Sigmoid colon (tissue), 4 donors: ENCODE measurements at regions not wholly inside any gene's neighbourhood (a gene's known extent, or its start where the extent isn't known, plus 50 kb on each side); places are given as distances from the start of the nearest gene placed in this dataset.

Experiments used
- EP300 ChIP-seq, 4 donors: sonication (generic); formaldehyde crosslinking; IDR thresholded peaks; one replicate each; pipeline ENCODE4 v1.6.1; 2017; ENCODE audit warnings: antibody characterized with exemption in 4 of 4
- TF ChIP-seq, protein P1 (sequence below), 4 experiments: fragments of 450-650 bp in 3 of 4; fragments of 200-600 bp in 1 of 4; IDR thresholded peaks; one replicate each; pipeline ENCODE4 v1.5.1; 2016 to 2019; ENCODE audit warnings: antibody characterized with exemption in 4 of 4, mild to moderate bottlenecking in 3 of 4, moderate library complexity in 2 of 4

DNA sequence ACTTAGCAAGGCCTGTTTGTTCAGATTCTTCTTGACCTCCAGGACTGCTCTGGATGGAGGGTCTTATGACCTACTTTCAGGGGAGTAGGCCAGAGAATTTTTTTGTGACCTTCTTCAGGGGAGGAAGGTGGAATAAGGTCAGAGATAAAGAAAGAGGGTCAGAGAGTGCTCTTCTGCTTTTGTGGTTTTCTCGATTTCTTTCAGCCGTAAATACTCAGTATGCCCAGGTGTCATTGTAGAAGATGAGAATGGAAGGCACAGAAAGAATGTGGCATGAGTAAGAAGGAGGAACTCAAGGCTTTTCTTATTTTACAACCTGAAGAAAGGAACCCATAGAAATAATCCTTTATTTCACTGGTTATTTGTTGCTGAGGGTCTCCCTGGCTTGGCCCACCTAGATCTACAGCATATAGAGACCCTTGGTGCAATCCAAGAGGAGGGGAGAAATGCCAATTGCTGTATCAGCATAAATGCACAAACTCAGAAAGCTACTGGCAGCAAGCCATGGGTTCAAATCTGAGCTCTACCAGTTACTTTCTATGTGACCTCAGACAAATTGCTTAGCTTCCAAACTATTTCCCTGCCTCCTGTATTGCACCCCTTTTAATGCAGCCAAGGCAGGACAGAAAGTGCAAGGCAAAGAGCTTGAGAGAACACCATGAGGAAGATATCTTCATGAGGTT is 68.0 kb downstream of the OLIG3 start:
- TF ChIP-seq EP300 (IDR thresholded peaks at IDR 0.05): no peak
- TF ChIP-seq, protein P1, sequence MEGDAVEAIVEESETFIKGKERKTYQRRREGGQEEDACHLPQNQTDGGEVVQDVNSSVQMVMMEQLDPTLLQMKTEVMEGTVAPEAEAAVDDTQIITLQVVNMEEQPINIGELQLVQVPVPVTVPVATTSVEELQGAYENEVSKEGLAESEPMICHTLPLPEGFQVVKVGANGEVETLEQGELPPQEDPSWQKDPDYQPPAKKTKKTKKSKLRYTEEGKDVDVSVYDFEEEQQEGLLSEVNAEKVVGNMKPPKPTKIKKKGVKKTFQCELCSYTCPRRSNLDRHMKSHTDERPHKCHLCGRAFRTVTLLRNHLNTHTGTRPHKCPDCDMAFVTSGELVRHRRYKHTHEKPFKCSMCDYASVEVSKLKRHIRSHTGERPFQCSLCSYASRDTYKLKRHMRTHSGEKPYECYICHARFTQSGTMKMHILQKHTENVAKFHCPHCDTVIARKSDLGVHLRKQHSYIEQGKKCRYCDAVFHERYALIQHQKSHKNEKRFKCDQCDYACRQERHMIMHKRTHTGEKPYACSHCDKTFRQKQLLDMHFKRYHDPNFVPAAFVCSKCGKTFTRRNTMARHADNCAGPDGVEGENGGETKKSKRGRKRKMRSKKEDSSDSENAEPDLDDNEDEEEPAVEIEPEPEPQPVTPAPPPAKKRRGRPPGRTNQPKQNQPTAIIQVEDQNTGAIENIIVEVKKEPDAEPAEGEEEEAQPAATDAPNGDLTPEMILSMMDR (IDR thresholded peaks at IDR 0.05): no peak
